Neural crest cell (in vitro differentiated cells): ENCODE measurements at regions not wholly inside any gene's neighbourhood (a gene's known extent, or its start where the extent isn't known, plus 50 kb on each side); places are given as distances from the start of the nearest gene placed in this dataset.

Experiments used
- DNase-seq: peaks from one replicate; pipeline ENCODE4 v3.0.0; 2021; ENCODE audit warnings: low read depth, mixed read lengths, low spot score
- H3K27ac Mint-ChIP-seq: one replicate; pipeline ENCODE4 v1.8.0; 2021; ENCODE audit warnings: mild to moderate bottlenecking, mixed read lengths; ENCODE audit not compliant: unreplicated experiment
- H3K27me3 Mint-ChIP-seq: 2 replicates; pipeline ENCODE4 v1.8.0; 2021; ENCODE audit warnings: low read depth, mild to moderate bottlenecking, mixed read lengths
- H3K36me3 Mint-ChIP-seq: 2 replicates; pipeline ENCODE4 v1.8.0; 2021; ENCODE audit warnings: low read depth, mild to moderate bottlenecking, mixed read lengths
- H3K4me1 Mint-ChIP-seq: 2 replicates; pipeline ENCODE4 v1.8.0; 2021; ENCODE audit warnings: mixed read lengths
- H3K4me3 Mint-ChIP-seq: one replicate; pipeline ENCODE4 v1.8.0; 2021; ENCODE audit warnings: mild to moderate bottlenecking, mixed read lengths
- H3K9me3 Mint-ChIP-seq: 2 replicates; pipeline ENCODE4 v1.8.0; 2021; ENCODE audit warnings: mixed read lengths
- TF ChIP-seq, protein P1 (sequence below): fragments of 200-600 bp; sonication (generic); conservative IDR thresholded peaks from 2 replicates; pipeline ENCODE4 v1.5.0; 2021; ENCODE audit warnings: antibody characterized with exemption, mild to moderate bottlenecking

DNA sequence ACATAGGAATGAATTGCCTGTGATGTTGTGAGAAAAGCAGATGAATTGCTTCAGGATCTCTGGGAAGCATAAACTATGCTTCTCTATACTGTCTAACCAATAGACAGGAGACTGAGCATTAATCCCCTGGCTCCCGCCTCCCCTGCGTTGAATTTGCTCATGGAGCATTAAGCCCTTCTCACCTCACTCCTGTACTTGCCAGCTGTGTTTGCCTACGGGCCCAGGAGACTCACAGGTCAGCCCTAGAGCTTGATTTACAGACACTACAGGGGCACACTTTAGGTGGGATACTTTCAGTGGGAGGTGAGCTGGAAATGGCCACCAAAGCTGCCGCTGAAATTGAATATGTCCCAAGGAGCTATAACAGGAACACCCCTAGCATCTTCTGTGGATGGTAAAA is 418.7 kb downstream of the CBLN4 start:
- Mint-ChIP-seq H3K4me1 (no peaks in the 10 kb centered on the region), H3K27me3 (no peaks in the 10 kb centered on the region), H3K36me3 (no peaks in the 10 kb centered on the region), H3K27ac (peak overlapping the region; percentile 55), H3K4me3 (no peak overlapping the region), H3K9me3 (no peaks in the 10 kb centered on the region)
- TF ChIP-seq, protein P1, sequence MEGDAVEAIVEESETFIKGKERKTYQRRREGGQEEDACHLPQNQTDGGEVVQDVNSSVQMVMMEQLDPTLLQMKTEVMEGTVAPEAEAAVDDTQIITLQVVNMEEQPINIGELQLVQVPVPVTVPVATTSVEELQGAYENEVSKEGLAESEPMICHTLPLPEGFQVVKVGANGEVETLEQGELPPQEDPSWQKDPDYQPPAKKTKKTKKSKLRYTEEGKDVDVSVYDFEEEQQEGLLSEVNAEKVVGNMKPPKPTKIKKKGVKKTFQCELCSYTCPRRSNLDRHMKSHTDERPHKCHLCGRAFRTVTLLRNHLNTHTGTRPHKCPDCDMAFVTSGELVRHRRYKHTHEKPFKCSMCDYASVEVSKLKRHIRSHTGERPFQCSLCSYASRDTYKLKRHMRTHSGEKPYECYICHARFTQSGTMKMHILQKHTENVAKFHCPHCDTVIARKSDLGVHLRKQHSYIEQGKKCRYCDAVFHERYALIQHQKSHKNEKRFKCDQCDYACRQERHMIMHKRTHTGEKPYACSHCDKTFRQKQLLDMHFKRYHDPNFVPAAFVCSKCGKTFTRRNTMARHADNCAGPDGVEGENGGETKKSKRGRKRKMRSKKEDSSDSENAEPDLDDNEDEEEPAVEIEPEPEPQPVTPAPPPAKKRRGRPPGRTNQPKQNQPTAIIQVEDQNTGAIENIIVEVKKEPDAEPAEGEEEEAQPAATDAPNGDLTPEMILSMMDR: no peak
- no peak for DNase-seq

DNA sequence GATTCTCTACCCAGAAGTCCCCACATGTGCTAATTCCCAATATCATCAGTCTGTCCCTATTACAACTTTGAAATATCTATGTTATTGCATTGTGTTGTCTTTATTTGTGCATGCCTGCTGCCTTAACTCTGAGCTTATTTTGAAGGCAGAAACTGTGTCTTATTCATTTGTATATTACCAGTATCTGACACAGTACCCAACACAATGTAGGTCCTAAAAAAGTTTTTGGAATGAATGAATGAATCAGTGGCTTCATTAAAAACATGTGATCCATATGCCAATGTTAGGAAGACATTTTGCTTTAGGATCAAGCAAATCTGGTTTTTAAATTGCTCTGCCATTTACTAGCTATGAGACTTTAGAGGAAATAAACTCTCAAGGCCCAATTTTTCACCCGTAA is 420.4 kb downstream of the CBLN4 start:
- Mint-ChIP-seq H3K4me1 (no peaks in the 10 kb centered on the region), H3K27ac (no peak overlapping the region), H3K27me3 (no peaks in the 10 kb centered on the region), H3K9me3 (no peaks in the 10 kb centered on the region), H3K4me3 (no peak overlapping the region), H3K36me3 (no peaks in the 10 kb centered on the region)
- no peak for DNase-seq
- TF ChIP-seq, protein P1: no peak

DNA sequence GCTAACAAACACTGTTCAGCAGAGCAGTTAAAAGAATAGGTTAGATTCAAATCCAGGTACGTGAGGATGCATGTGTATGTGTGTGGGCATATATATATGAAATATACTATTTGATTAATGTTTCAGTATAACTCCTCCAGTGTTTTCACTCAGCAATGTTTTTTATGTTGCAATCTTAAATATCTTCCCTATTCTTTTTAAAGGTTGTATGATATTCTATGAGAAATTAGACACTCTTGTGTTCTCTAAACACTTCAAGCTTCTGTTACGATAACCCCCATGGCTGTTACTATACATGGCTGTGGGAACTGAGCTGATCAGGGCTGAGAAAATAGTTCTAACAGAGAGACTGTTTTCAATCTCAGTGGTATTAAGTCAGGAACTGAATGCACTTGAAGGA is 421.0 kb downstream of the CBLN4 start:
- Mint-ChIP-seq H3K4me3 (no peak overlapping the region), H3K9me3 (peaks cover 2% of the 10 kb centered on the region), H3K27ac (no peak overlapping the region), H3K36me3 (no peaks in the 10 kb centered on the region), H3K27me3 (no peaks in the 10 kb centered on the region), H3K4me1 (no peaks in the 10 kb centered on the region)
- TF ChIP-seq, protein P1: no peak
- DNase-seq: no peak

DNA sequence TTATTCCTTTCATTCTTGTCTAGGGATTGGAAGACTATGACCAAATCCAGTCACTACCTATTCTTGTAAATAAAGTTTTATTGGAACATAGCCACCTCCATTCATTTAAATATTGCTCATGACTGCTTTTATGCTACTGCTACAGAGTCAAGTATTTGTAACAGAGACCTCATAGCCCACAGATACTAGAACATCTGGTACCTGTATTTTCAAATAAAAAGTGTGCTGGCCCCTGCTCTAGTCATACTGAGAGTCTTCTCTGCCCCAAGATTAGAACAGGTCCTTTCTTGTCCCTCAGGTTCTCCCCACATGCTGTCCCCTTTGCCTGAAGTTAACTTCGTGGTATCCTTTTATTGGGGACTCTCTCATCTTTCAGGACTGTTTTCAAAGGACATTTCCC is 422.3 kb downstream of the CBLN4 start:
- TF ChIP-seq, protein P1: no peak
- Mint-ChIP-seq H3K27me3 (no peaks in the 10 kb centered on the region), H3K4me1 (no peaks in the 10 kb centered on the region), H3K4me3 (no peak overlapping the region), H3K27ac (no peak overlapping the region), H3K36me3 (no peaks in the 10 kb centered on the region), H3K9me3 (peaks cover 2% of the 10 kb centered on the region)
- DNase-seq: no peak

DNA sequence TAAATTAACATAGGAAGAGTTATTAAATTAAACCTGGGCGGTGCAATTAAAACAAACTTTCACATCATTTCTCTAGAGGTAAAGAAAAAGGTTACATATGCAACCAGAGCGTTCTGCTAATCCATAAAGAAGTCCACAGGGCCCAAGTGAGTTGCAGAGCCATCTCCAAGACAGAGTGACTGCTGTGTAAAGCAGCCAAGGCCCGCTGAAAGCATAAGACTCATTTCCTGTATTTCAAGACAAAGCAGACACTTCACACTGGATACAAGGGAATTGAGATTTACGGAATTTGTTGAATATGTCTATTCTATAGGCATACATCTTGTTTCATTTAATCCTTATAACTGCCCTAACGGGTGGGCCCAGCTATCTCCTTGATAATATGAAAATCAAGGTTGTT is 422.8 kb downstream of the CBLN4 start:
- no peaks in the 10 kb centered on the region for H3K36me3 Mint-ChIP-seq
- no peaks in the 10 kb centered on the region for H3K4me1 Mint-ChIP-seq

More for the DNA sequence above, 422.8 kb downstream of the CBLN4 start:
- DNase-seq: no peak
- Mint-ChIP-seq H3K27me3 (no peaks in the 10 kb centered on the region), H3K4me3 (no peak overlapping the region), H3K27ac (no peak overlapping the region), H3K9me3 (peaks cover 2% of the 10 kb centered on the region)
- TF ChIP-seq, protein P1: no peak
